OCI-LY7 (cell line): ENCODE measurements at regions not wholly inside any gene's neighbourhood (a gene's known extent, or its start where the extent isn't known, plus 50 kb on each side); places are given as distances from the start of the nearest gene placed in this dataset.

Experiments used
- BruUV-seq: library from RNA; stranded (reverse); fragments of 400-500 nt; replicated peaks from 2 replicates; lab custom pipeline; 2021; lab: Mats Ljungman, UMichigan
- CTCF ChIA-PET: fragments of 300-600 bp; sonication (Branson Sonifier 250); formaldehyde crosslinking; loops from one replicate; lab custom pipeline; 2022; ENCODE audit warnings: antibody characterized with exemption; ENCODE audit not compliant: unreplicated experiment; lab: Charles Lee
- POLR2A ChIA-PET: fragments of 300-600 bp; sonication (Branson Sonifier 250); formaldehyde crosslinking; loops from one replicate; lab custom pipeline; 2022; ENCODE audit warnings: antibody characterized with exemption; lab: Charles Lee
- DNase-seq: peaks from one replicate; pipeline ENCODE4 v3.0.0-alpha.2; 2015; ENCODE audit warnings: low spot score
- H2AFZ ChIP-seq: fragments of 200-600 bp; sonication (generic), shearing (Covaris generic); 2 replicates; pipeline ENCODE4 v1.6.1; 2014; ENCODE audit warnings: mild to moderate bottlenecking, antibody characterized with exemption, low read length, moderate library complexity
- H3K27ac ChIP-seq: fragments of 200-600 bp; sonication (generic); 2 replicates; pipeline ENCODE4 v1.5.1; 2014; ENCODE audit warnings: mixed run types, low read depth, mild to moderate bottlenecking, moderate library complexity, low read length, inconsistent platforms; ENCODE audit not compliant: poor library complexity, severe bottlenecking
- H3K36me3 ChIP-seq: fragments of 200-600 bp; sonication (generic); 2 replicates; pipeline ENCODE4 v1.6.1; 2014; ENCODE audit warnings: mild to moderate bottlenecking, antibody characterized with exemption, low read length, moderate library complexity, mixed read lengths; ENCODE audit not compliant: insufficient read depth
- H3K4me1 ChIP-seq: fragments of 200-600 bp; sonication (generic); 2 replicates; pipeline ENCODE4 v1.5.1; 2014; ENCODE audit warnings: mild to moderate bottlenecking, low read length; ENCODE audit not compliant: insufficient read depth, poor library complexity, severe bottlenecking
- H3K4me2 ChIP-seq: fragments of 200-600 bp; sonication (generic); 2 replicates; pipeline ENCODE4 v1.6.1; 2014; ENCODE audit warnings: mild to moderate bottlenecking, low read length
- H3K4me3 ChIP-seq: fragments of 200-600 bp; sonication (generic); 2 replicates; pipeline ENCODE4 v1.5.1; 2014; ENCODE audit warnings: mild to moderate bottlenecking, low read depth, low read length; ENCODE audit not compliant: poor library complexity, severe bottlenecking
- H3K79me2 ChIP-seq: fragments of 200-600 bp; sonication (generic); 2 replicates; pipeline ENCODE4 v1.6.1; 2016; ENCODE audit warnings: low read depth, mild to moderate bottlenecking, low read length, moderate library complexity, mixed read lengths; ENCODE audit not compliant: insufficient read depth
- H3K9me2 ChIP-seq: fragments of 200-600 bp; sonication (generic); 2 replicates; pipeline ENCODE4 v1.6.1; 2016; ENCODE audit warnings: mild to moderate bottlenecking, low read length, mixed read lengths; ENCODE audit not compliant: insufficient read depth
- H3K9me3 ChIP-seq: fragments of 200-600 bp; sonication (generic); 2 replicates; pipeline ENCODE4 v1.6.1; 2014; ENCODE audit warnings: mild to moderate bottlenecking, mixed run types, low read length, mixed read lengths
- H4K20me1 ChIP-seq: fragments of 200-600 bp; sonication (generic); 2 replicates; pipeline ENCODE4 v1.6.1; 2014; ENCODE audit warnings: mild to moderate bottlenecking, antibody characterized with exemption, low read length, moderate library complexity, mixed read lengths; ENCODE audit not compliant: insufficient read depth
- CTCF ChIP-seq: fragments of 200-600 bp; sonication (generic); conservative IDR thresholded peaks from 2 replicates; pipeline ENCODE4 v1.5.1; 2014; ENCODE audit warnings: mild to moderate bottlenecking, antibody characterized with exemption, low read length, moderate library complexity, mixed read lengths
- EZH2phosphoT487 ChIP-seq: fragments of 200-600 bp; sonication (generic); IDR thresholded peaks from 2 replicates; pipeline ENCODE4 v1.6.1; 2018; ENCODE audit warnings: low read depth, borderline replicate concordance, mild to moderate bottlenecking, mixed run types, antibody characterized with exemption, low read length, moderate library complexity, mixed read lengths
- intact Hi-C: fragments of 100-400 bp; cut with micrococcal nuclease; formaldehyde crosslinking; loops from one replicate; pipeline ENCODE4 v1.10.0; 2022; ENCODE audit not compliant: unreplicated experiment

- Histone ChIP-seq H3K9me3 (no peaks in the 10 kb centered on the region), H3K4me2 (no peak overlapping the region), H3K79me2 (no peaks in the 10 kb centered on the region), H3K4me3 (no peak overlapping the region), H3K4me1 (no peaks in the 10 kb centered on the region), H3K36me3 (no peaks in the 10 kb centered on the region), H3K9me2 (no peaks in the 10 kb centered on the region), H2AFZ (no peak overlapping the region), H3K27ac (no peak overlapping the region), H4K20me1 (no peaks in the 10 kb centered on the region)
- TF ChIP-seq EZH2phosphoT487 = no peak
- no peak for TF ChIP-seq CTCF
- intact Hi-C loops = no loop called here
- CTCF ChIA-PET = no interaction called here
- BruUV-seq = no TSS peak
- POLR2A ChIA-PET = no interaction called here
- no peak for DNase-seq
These were observed 303.3 kb downstream of the IRF8 start for GRCh38 chr16:86202267-86202666.

GRCh38 chr16:86202760-86203426, 303.9 kb downstream of the IRF8 start:
- intact Hi-C loops = no loop called here
- no peak for DNase-seq

More at GRCh38 chr16:86202760-86203426, 303.9 kb downstream of the IRF8 start:
- H3K36me3 ChIP-seq = no peaks in the 10 kb centered on the region
- ChIA-PET CTCF (no interaction called here), POLR2A (no interaction called here)
- H3K9me3 ChIP-seq = no peaks in the 10 kb centered on the region
- H3K79me2 ChIP-seq = no peaks in the 10 kb centered on the region
- BruUV-seq = no TSS peak
- no peak overlapping the region for H3K27ac ChIP-seq
- H3K9me2 ChIP-seq = no peaks in the 10 kb centered on the region
- no peak overlapping the region for H2AFZ ChIP-seq
- H4K20me1 ChIP-seq = no peaks in the 10 kb centered on the region
- no peaks in the 10 kb centered on the region for H3K4me1 ChIP-seq
- TF ChIP-seq CTCF (no peak), EZH2phosphoT487 (no peak)
- no peak overlapping the region for H3K4me3 ChIP-seq
- H3K4me2 ChIP-seq = no peak overlapping the region
